Kidney epithelial cell (primary cell): ENCODE measurements at regions not wholly inside any gene's neighbourhood (a gene's known extent, or its start where the extent isn't known, plus 50 kb on each side); places are given as distances from the start of the nearest gene placed in this dataset.

Experiments used
- DNase-seq: peaks from one replicate; pipeline ENCODE4 v3.0.0-alpha.2; 2010; ENCODE audit warnings: low read depth
- H3K27me3 ChIP-seq: 2 replicates; pipeline ENCODE4 v1.6.0; 2011; ENCODE audit warnings: low read length; ENCODE audit not compliant: control insufficient read depth, insufficient read depth
- H3K36me3 ChIP-seq: 2 replicates; pipeline ENCODE4 v1.5.1; 2011; ENCODE audit warnings: low read length; ENCODE audit not compliant: control insufficient read depth, insufficient read depth
- H3K4me3 ChIP-seq: 2 replicates; pipeline ENCODE4 v1.5.1; 2011; ENCODE audit warnings: low read depth, mild to moderate bottlenecking, control low read depth, low read length
- TF ChIP-seq, protein P1 (sequence below): IDR thresholded peaks from 2 replicates; pipeline ENCODE4 v1.5.1; 2011; ENCODE audit warnings: mild to moderate bottlenecking, moderate library complexity, low read length, control low read depth, inconsistent platforms; ENCODE audit not compliant: insufficient read depth, poor library complexity, severe bottlenecking

DNA sequence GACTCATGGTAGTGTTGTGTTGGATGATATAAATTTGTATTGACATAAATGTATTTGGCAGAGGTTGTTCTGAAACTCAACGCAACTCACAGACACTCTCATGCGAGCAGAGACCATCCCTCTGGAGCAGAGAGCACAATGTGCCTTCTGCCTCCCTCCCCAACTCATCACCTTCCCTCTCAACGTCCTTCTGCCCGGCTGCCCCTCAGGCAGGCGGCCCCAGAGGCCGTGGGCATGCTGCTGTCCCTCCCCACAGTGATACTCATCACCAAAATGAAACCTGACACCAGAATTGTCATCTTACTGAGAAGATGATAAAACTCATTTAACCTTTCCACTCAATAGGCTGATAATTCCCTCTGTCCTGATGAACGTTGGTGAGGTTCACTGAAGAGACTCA, 260.6 kb downstream of the ETS1 start:
- DNase-seq: no peak
- H3K27me3 ChIP-seq: no peaks in the 10 kb centered on the region
- no peaks in the 10 kb centered on the region for H3K36me3 ChIP-seq
- TF ChIP-seq, protein P1, sequence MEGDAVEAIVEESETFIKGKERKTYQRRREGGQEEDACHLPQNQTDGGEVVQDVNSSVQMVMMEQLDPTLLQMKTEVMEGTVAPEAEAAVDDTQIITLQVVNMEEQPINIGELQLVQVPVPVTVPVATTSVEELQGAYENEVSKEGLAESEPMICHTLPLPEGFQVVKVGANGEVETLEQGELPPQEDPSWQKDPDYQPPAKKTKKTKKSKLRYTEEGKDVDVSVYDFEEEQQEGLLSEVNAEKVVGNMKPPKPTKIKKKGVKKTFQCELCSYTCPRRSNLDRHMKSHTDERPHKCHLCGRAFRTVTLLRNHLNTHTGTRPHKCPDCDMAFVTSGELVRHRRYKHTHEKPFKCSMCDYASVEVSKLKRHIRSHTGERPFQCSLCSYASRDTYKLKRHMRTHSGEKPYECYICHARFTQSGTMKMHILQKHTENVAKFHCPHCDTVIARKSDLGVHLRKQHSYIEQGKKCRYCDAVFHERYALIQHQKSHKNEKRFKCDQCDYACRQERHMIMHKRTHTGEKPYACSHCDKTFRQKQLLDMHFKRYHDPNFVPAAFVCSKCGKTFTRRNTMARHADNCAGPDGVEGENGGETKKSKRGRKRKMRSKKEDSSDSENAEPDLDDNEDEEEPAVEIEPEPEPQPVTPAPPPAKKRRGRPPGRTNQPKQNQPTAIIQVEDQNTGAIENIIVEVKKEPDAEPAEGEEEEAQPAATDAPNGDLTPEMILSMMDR: no peak
- H3K4me3 ChIP-seq: no peak overlapping the region

DNA sequence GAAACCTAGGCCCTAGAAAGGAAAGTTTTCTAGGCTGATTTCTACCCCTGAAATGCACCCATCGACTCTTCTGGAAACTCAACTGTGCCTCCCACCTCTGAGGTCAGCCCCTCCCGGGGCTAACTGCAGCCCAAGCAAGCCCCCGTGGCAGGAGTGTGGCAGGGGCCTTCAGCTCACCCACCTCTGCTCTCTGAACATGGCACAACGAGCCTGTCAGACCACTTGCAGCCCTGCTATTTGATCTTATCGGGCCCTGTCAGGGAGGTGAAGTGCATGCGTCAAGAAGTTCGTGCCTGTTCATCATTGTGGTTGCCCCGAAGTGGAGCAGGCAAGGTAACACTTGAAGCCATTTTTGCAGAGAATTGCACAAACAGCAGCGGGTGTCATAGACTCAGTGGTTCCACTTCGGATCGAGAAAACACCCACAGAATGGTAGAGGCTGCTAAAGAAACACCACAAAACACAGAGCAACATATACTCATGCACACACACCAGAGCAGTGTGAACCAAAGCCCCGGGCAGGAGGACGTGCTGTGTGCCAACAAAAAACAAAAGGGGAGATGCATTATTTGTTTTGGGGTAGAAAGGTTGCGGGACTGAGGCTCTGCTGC, 262.7 kb downstream of the ETS1 start:
- Histone ChIP-seq H3K27me3 (no peaks in the 10 kb centered on the region), H3K36me3 (no peaks in the 10 kb centered on the region), H3K4me3 (no peak overlapping the region)
- TF ChIP-seq, protein P1: no peak
- DNase-seq: no peak

DNA sequence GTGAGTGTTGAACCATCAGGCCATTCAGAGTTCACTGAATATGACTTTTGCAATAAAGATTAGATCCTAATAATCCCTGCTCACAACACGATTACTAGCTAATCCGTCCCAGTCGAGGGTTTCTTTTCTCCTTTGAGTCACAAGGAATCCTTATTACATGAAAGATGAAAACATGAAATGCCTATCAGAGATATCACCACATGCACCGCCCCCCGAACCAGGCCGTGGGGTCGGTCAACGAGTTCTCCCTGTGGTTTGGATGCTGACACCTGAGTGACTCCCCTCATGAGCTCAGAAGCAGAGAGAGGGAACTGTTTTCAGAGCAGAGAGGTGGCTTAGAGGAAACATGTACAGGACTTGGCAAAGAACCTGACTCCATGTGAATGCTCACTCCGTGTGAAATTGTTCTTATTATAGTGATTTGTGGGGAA, 263.3 kb downstream of the ETS1 start:
- no peak for DNase-seq
- Histone ChIP-seq H3K36me3 (no peaks in the 10 kb centered on the region), H3K4me3 (no peak overlapping the region), H3K27me3 (no peaks in the 10 kb centered on the region)
- TF ChIP-seq, protein P1: no peak

DNA sequence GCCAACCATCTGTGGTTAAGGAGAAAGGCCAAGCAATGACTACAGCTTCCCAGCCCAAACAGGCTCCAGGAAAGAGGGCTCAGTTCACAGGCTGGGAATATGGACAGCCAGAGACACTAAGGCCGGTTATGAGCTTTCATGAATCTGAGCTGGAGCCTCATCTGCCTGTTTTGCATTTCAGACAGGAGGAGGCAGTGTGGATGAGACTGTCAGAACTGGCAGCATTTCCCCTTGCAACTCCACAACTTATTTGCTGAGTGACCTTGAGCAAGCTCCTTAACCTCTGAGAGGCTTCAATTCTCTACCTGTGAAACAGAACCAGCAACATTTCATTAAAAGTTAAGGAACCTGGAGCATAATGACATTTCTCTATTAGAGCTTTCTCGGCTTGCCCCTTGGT, 264.0 kb downstream of the ETS1 start:
- H3K36me3 ChIP-seq: no peaks in the 10 kb centered on the region
- DNase-seq: no peak
- TF ChIP-seq, protein P1: no peak

DNA sequence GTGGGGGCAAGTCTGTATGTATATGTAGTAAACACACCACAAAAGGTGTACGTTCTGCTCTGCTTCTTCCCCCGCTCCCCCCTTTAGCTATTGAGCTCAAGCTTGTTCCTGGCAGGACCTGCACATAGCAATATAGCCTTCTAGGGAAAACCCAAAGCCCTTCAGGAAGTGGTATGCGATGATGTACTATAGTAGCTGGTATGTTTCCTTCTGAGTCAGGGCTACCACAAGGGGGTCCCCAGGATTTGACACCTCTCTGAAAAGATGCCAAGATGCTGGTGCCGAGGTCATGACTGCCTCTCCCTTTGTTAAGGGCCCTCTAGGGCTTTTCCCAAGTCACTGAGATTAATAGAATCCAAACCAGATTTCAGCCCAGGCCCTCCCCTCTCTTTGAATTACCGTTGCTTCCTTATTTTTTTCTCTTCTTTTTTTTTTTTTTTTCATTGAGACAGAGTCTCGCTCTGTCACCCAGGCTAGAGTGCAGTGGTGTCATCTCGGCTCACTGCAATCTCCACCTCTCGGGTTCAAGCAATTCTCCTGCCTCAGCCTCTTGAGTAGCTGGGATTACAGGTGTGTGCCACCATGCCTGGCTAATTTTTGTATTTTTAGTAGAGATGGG, 268.4 kb downstream of the ETS1 start:
- Histone ChIP-seq H3K4me3 (no peak overlapping the region), H3K27me3 (no peaks in the 10 kb centered on the region), H3K36me3 (no peaks in the 10 kb centered on the region)
- DNase-seq: no peak
- TF ChIP-seq, protein P1: no peak

More for the DNA sequence above, 264.0 kb downstream of the ETS1 start:
- no peaks in the 10 kb centered on the region for H3K27me3 ChIP-seq
- H3K4me3 ChIP-seq: no peak overlapping the region
